ENCODE measurements at regions not wholly inside any gene's neighbourhood (a gene's known extent, or its start where the extent isn't known, plus 50 kb on each side); places are given as distances from the start of the nearest gene placed in this dataset.
A peak's percentile ranks its signal among the peaks of the same experiment; 100 is the strongest.

DNA sequence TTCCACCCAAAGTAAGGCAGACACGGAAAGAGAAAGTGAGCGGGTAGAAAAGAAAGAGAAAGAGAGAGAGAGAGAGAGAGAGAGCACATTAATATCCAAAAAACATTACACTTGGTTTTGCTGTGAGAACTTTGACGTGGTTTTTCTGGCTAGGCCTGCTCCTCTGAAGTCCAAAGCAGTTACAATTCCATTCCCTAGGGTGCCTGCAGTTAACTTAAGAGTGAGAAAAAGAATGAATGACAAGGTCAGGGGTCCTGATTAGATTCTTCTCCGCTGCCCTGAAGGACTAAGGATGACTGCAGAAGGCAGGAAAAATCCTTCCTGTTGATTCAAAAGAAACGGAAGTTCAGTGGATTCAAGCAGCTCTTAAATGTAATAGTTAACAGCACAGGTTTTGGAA, 589.8 kb downstream of the PRELID2 start:
- peak; percentile 55 for DNase-seq (ENCODE audit: low read depth)

GRCh38 chr5:145244788-145245187, 590.4 kb downstream of the PRELID2 start:
- DNase-seq (ENCODE audit: low read depth), result peak; percentile 61

DNA sequence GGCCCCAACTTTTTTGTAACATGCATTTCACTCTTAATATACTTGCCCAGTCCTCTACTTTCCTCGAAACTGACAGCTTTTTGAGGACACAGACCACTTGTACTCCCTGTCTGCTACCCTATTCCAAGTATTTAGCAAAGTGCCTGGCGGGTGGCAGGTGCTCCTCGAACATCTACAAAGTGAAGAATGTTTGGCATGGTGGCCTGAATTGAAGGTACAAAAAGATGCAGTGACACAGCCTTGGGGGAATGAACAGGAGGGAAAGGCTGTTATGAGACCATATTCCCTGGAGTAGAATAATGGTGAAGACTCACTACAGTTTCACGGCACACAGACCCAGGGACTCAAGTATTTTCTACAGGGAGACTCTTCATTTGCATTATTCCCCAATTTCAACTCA, 590.9 kb downstream of the PRELID2 start:
- DNase-seq (ENCODE audit: low read depth), result no peak

DNA sequence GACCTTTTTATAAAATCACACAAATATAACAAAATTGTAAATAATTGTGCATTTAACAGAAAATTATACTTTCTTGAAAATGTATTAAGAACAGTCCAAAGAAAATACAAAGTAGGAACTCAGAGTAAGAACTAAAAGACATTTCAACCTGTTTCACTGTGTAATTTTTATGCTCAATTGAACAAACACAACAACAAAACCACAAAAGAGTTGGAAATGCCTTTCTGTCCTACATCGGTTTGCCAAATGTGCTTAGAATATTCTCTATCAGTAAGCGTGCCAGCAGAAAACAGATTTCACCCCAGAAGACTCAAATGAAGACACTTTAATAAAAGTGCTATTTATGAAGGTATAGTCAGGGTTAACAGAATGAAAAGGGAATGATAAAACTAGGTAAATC, 592.1 kb downstream of the PRELID2 start:
- no peak for DNase-seq (ENCODE audit: low read depth)

DNA sequence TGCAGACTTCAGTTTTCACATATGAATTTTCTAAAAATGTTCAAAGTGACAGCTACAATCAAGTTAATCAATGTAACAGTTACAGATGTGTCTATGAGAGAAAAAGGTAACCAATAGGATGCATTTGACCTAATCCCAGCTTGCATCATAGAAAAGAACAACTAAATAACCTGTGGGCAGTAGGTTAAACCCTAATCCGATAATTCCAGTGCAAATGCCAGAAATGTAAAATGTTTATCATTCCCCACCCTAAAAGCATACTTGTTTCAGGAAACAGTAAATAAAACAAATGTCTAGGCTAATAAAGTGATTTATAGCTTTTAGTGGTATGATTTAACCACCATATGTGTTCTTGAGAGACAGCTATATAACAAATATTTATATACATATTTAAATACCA, 592.6 kb downstream of the PRELID2 start:
- no peak for DNase-seq (ENCODE audit: low read depth)

DNA sequence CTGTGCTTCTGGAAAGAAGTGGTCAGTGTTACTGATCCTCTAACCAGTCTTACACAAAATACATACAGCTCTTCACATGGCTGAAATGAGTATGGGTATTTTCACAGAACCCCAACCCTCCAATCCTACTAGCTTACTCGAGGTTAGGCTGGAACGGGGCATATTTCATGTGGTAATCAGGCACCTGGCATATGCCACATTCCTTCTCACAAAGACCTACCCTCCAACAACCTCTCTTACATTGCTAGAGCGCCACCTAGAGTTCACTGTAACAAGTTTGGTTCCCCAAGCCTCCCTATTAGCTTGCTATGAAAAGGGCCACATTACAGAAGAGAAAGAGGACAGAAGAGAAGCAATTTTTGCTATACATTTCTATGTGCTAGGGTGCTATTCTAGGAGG, 597.3 kb downstream of the PRELID2 start:
- DNase-seq (ENCODE audit: low read depth), result peak; percentile 76

DNA sequence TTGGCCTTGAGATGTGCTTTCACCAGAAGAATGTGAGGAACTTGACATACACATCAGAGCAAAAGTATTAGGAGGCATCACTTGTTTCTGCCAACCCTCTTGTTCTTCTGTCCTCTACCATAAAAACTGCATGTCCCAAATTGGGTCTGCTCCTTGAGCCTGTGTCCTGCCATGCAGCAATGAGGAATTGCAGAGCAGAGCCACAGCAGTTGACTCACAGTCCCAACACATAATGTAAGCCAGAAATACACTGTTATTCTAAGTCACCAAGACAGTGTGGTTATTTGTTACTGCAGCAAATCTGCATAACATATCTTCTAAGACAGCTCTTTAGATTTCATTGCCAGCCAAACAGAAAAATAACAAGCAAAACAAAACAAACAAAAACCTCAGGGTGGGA, 598.2 kb downstream of the PRELID2 start:
- DNase-seq (ENCODE audit: low read depth), result no peak

DNA sequence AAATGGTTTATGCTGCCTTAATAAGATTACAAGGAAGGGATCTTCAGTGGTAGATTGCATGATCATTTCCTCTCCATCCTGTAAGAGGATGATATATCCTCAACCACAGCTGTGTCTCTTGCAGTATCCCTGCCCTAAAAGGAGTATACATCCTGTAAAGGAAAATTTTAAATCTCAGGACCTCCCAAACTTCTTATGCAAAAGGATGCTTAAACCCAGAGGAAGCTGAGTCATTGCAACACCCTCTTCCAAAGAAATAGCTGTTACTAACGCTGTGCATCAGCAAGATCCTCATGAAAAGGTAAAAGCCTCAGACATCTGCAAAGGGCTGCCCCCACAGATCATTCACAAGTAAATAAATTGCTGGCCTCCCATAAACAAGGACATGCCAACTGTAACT, 599.0 kb downstream of the PRELID2 start:
- peak; percentile 35 for DNase-seq (ENCODE audit: low read depth)

DNA sequence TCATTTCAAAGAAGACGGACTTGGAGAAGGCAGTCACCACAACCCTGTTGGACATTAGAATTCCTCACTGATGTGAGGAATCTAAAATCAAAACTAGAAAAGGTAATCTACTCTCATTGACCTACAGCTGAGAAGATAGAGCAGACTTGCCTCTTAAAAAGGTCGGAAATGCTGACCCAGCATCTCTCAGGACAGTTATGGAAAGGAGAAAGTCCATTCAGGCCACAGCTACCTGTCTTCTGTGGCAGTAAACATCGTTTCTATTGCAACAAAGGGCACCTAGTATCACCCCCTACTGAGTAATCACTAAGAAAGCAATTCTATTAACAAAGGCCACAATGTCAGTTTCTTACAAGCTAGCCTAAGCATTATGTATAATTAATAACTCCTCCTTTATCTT, 601.7 kb downstream of the PRELID2 start:
- DNase-seq (ENCODE audit: low read depth), result no peak

DNA sequence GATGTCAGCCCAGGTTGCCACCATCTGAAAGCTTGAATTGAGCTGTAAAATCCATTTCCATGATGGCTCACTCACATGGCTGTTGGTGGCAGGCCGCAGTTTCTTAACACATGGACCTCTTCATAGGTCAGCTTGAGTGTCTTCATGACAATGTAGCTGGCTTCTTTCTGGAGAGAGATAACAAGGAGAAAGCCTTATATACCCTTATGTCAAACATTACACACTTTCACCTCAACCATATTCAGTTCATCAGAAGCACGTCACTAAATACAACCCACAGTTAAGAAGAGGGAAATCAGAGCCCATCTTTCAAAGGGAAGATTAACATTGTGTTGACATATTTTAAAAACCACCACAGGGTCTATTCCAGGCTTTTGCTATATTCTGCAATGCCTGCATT, 604.4 kb downstream of the PRELID2 start:
- no peak for DNase-seq (ENCODE audit: low read depth)

GRCh38 chr5:145228564-145228963, 606.6 kb downstream of the PRELID2 start:
- DNase-seq (ENCODE audit: low read depth), result no peak

DNA sequence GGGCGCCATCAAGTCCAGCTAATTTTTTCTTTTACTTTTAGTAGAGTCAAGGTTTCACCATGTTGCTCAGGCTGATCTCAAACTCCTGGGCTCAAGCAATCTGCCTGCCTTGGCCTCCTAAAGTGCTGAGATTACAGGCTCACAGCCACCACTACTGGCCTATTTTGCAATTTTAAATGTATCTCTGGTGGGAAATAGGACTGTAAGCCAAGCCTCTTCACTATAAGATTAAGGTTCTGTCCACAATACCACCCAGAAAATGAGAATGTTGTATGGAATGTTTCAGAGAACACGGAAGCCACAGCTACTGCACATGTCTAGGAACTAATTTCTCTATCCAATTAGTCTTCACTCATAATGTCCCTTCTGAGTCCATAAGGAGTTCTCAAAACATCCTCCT, 607.3 kb downstream of the PRELID2 start:
- DNase-seq (ENCODE audit: low read depth), result no peak

GRCh38 chr5:145226726-145227125, 608.4 kb downstream of the PRELID2 start:
- no peak for DNase-seq (ENCODE audit: low read depth)

DNA sequence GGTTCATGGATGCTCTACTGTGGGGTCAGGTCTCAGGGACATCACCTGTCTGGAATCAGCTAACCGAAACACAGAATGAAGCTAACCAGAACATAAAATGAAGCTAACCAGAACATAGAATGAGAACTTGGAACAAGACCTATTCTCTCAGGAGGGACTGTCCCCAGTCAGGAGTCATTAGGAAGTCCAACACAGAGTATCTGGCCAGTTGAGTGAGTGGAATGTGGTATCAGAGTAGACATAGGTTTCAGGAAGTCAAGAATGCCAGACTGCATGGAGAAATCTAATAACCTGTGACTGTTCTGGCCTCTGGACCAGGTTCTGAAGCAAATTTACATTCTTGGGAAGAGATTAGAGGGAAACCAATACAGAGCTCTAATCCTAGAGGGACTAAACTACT, 609.6 kb downstream of the PRELID2 start:
- DNase-seq (ENCODE audit: low read depth), result no peak

DNA sequence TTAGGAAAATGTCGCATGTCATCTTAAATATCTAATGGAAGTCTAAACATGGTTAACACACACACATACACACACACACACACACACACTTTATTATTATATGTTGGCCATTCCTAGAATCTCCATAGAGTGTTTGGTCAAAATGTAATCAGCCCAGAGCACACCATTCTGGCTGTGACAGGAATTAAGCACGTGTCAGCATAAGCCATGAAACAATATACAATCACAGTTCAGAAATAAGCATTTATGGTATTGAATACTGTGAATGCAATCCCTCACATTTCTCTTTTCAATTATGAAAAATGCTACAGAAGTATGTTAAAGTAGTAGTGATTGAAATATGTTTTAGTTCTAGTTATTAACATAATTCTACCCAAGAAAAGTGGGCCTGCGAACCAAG, 611.6 kb downstream of the PRELID2 start:
- DNase-seq (ENCODE audit: low read depth), result no peak

GRCh38 chr5:145222622-145223021, 612.5 kb downstream of the PRELID2 start:
- no peak for DNase-seq (ENCODE audit: low read depth)

DNA sequence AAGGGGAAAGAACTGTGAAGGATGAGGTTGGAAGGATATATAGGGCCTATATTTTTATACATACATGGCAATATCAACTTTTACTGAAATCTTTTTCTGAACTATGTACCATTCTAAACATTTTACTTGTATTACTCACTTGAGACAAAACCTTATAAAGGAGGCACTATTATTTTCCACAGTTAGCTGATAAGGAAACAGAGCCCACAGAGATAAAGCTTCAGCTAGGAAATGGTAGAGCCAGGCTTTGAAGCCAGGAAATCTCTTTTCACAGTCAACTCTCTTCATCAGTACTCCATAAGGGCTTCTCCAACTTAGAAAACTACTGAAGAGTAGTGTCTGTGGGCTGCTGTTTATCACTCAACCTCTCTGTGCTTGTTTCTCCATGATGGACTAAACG, 613.7 kb downstream of the PRELID2 start:
- DNase-seq (ENCODE audit: low read depth), result no peak

GRCh38 chr5:145220481-145220880, 614.7 kb downstream of the PRELID2 start:
- DNase-seq (ENCODE audit: low read depth), result no peak

GRCh38 chr5:145218982-145219381, 616.2 kb downstream of the PRELID2 start:
- no peak for DNase-seq (ENCODE audit: low read depth)

DNA sequence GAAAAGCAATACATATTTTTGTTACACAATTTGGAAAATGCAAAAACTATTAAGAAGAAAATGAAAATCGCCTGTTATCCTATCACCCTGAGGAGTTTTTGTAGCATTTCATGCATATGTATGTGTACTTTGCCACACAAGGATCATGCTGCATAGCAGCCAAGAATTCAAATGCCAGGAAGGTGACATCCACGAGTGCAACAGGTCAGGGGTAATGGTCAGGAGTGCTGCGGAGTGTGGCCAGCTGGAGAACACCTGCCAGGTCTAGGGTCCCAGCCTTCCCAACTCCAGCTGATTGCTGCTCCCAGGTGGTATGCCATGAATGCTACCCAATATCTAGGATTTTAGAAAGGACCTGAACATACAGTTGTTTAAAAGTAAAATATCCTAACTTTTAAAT, 617.1 kb downstream of the PRELID2 start:
- DNase-seq (ENCODE audit: low read depth), result no peak

DNA sequence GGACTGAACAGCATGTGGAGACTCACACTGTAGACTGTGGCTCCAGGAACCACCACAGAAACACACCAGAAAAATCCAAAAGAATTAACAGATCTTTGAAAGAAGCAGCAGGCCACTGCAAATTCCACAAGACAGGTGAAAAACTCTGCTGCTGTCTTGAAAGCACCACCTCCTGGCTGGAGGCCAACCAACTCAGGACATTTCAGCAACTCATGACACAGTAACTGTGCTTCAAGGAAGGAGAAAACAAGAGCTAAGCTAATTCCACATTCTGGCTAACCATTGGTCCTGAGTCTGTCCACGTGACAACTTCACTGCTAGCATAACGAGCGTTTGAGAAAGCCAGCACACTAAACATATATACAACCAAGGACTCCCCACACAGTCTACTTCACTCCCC, 625.1 kb downstream of the PRELID2 start:
- DNase-seq (ENCODE audit: low read depth), result no peak

- no peak for DNase-seq (ENCODE audit: low read depth)
Measured at GRCh38 chr5:145205546-145205945, 629.6 kb downstream of the PRELID2 start.

- DNase-seq (ENCODE audit: low read depth), result no peak
Measured at GRCh38 chr5:145204743-145205142, 630.4 kb downstream of the PRELID2 start.

- peak; percentile 4 for DNase-seq (ENCODE audit: low read depth)
Measured at GRCh38 chr5:145203193-145203592, 631.9 kb downstream of the PRELID2 start.

All from iris pigment epithelial cell (primary cell).